GOT3 (cell line): ENCODE measurements at regions not wholly inside any gene's neighbourhood (a gene's known extent, or its start where the extent isn't known, plus 50 kb on each side); places are given as distances from the start of the nearest gene placed in this dataset.

Experiments
- DNase-seq: peaks from one replicate; lab custom pipeline; 2025; ENCODE audit warnings: mixed read lengths; lab: John Stamatoyannopoulos, UW

GRCh38 chr5:167702014-167702413, 589.4 kb upstream of the WWC1 start:
- no peak for DNase-seq

GRCh38 chr5:167708449-167708848, 583.0 kb upstream of the WWC1 start:
- DNase-seq: no peak

GRCh38 chr5:167709625-167710024, 581.8 kb upstream of the WWC1 start:
- DNase-seq: no peak

GRCh38 chr5:167710444-167711073, 580.9 kb upstream of the WWC1 start:
- DNase-seq: no peak

- no peak for DNase-seq
Observed at GRCh38 chr5:167712986-167713585, 578.4 kb upstream of the WWC1 start.

GRCh38 chr5:167713896-167714295, 577.5 kb upstream of the WWC1 start:
- no peak for DNase-seq

GRCh38 chr5:167716126-167716775, 575.2 kb upstream of the WWC1 start:
- no peak for DNase-seq

GRCh38 chr5:167720259-167720658, 571.2 kb upstream of the WWC1 start:
- no peak for DNase-seq

GRCh38 chr5:167720676-167721260, 570.7 kb upstream of the WWC1 start:
- DNase-seq: no peak

- no peak for DNase-seq
Observed at GRCh38 chr5:167721926-167722440, 569.5 kb upstream of the WWC1 start.

- DNase-seq: peak; percentile 20
Observed at GRCh38 chr5:167723254-167723871, 568.1 kb upstream of the WWC1 start.

GRCh38 chr5:167725264-167725663, 566.2 kb upstream of the WWC1 start:
- no peak for DNase-seq

- DNase-seq: no peak
Observed at GRCh38 chr5:167725741-167726140, 565.7 kb upstream of the WWC1 start.

GRCh38 chr5:167726642-167727041, 564.8 kb upstream of the WWC1 start:
- no peak for DNase-seq

GRCh38 chr5:167730121-167730520, 561.3 kb upstream of the WWC1 start:
- DNase-seq: no peak

GRCh38 chr5:167730656-167731055, 560.8 kb upstream of the WWC1 start:
- no peak for DNase-seq

GRCh38 chr5:167731951-167732350, 559.5 kb upstream of the WWC1 start:
- no peak for DNase-seq

GRCh38 chr5:167732499-167732898, 558.9 kb upstream of the WWC1 start:
- DNase-seq: no peak

- DNase-seq: no peak
Observed at GRCh38 chr5:167736992-167737391, 554.5 kb upstream of the WWC1 start.

GRCh38 chr5:167743695-167744464, 547.6 kb upstream of the WWC1 start:
- DNase-seq: no peak

GRCh38 chr5:167745868-167746267, 545.6 kb upstream of the WWC1 start:
- no peak for DNase-seq

- DNase-seq: no peak
Observed at GRCh38 chr5:167750586-167750985, 540.9 kb upstream of the WWC1 start.
